Rectal smooth muscle tissue (tissue), 1 donor: ENCODE measurements at regions not wholly inside any gene's neighbourhood (a gene's known extent, or its start where the extent isn't known, plus 50 kb on each side); places are given as distances from the start of the nearest gene placed in this dataset.

Experiments used
- H3K27ac ChIP-seq: one replicate; pipeline ENCODE4 v1.7.0; 2013; ENCODE audit warnings: low read depth, low read length, inconsistent platforms
- H3K27me3 ChIP-seq: one replicate; pipeline ENCODE4 v1.7.0; 2013; ENCODE audit warnings: low read length; ENCODE audit not compliant: control insufficient read depth, insufficient read depth
- H3K36me3 ChIP-seq: one replicate; pipeline ENCODE4 v1.7.0; 2013; ENCODE audit warnings: low read length; ENCODE audit not compliant: control insufficient read depth, insufficient read depth
- H3K4me1 ChIP-seq: one replicate; pipeline ENCODE4 v1.7.0; 2013; ENCODE audit warnings: low read length; ENCODE audit not compliant: control insufficient read depth, insufficient read depth
- H3K4me3 ChIP-seq: one replicate; pipeline ENCODE4 v1.7.0; 2013; ENCODE audit warnings: low read length
- H3K9ac ChIP-seq: one replicate; pipeline ENCODE4 v1.7.0; 2013; ENCODE audit warnings: low read length

- H3K4me1 ChIP-seq, result no peaks in the 10 kb centered on the region
- H3K27me3 ChIP-seq, result no peaks in the 10 kb centered on the region
- H3K36me3 ChIP-seq, result no peaks in the 10 kb centered on the region
- H3K27ac ChIP-seq, result no peak overlapping the region
- H3K9ac ChIP-seq, result no peak overlapping the region
- no peak overlapping the region for H3K4me3 ChIP-seq
Measured at GRCh38 chr1:70856201-70856600, 191.4 kb downstream of the PTGER3 start.

GRCh38 chr1:70863239-70863638, 184.4 kb downstream of the PTGER3 start:
- H3K9ac ChIP-seq, result no peak overlapping the region
- no peaks in the 10 kb centered on the region for H3K4me1 ChIP-seq
- H3K27ac ChIP-seq, result no peak overlapping the region
- no peak overlapping the region for H3K4me3 ChIP-seq
- no peaks in the 10 kb centered on the region for H3K36me3 ChIP-seq
- H3K27me3 ChIP-seq, result no peaks in the 10 kb centered on the region

GRCh38 chr1:70864302-70864701, 183.3 kb downstream of the PTGER3 start:
- no peaks in the 10 kb centered on the region for H3K27me3 ChIP-seq
- H3K27ac ChIP-seq, result no peak overlapping the region
- H3K36me3 ChIP-seq, result no peaks in the 10 kb centered on the region
- no peak overlapping the region for H3K4me3 ChIP-seq
- no peaks in the 10 kb centered on the region for H3K4me1 ChIP-seq
- no peak overlapping the region for H3K9ac ChIP-seq

GRCh38 chr1:70866542-70867264, 180.9 kb downstream of the PTGER3 start:
- Histone ChIP-seq H3K27ac (no peak overlapping the region), H3K36me3 (no peaks in the 10 kb centered on the region), H3K27me3 (no peaks in the 10 kb centered on the region), H3K9ac (no peak overlapping the region), H3K4me1 (no peaks in the 10 kb centered on the region), H3K4me3 (no peak overlapping the region)

- no peaks in the 10 kb centered on the region for H3K27me3 ChIP-seq
Measured at GRCh38 chr1:70871790-70872189, 175.8 kb downstream of the PTGER3 start.

GRCh38 chr1:70874063-70874462, 173.6 kb downstream of the PTGER3 start:
- no peaks in the 10 kb centered on the region for H3K4me1 ChIP-seq
- H3K36me3 ChIP-seq, result no peaks in the 10 kb centered on the region
- H3K27ac ChIP-seq, result no peak overlapping the region
- H3K27me3 ChIP-seq, result no peaks in the 10 kb centered on the region
- no peak overlapping the region for H3K9ac ChIP-seq
- H3K4me3 ChIP-seq, result no peak overlapping the region

More at GRCh38 chr1:70871790-70872189, 175.8 kb downstream of the PTGER3 start:
- no peaks in the 10 kb centered on the region for H3K4me1 ChIP-seq
- H3K27ac ChIP-seq, result no peak overlapping the region
- H3K9ac ChIP-seq, result no peak overlapping the region
- H3K36me3 ChIP-seq, result no peaks in the 10 kb centered on the region
- H3K4me3 ChIP-seq, result no peak overlapping the region

- Histone ChIP-seq H3K9ac (no peak overlapping the region), H3K27me3 (no peaks in the 10 kb centered on the region), H3K4me3 (no peak overlapping the region), H3K4me1 (no peaks in the 10 kb centered on the region), H3K27ac (no peak overlapping the region), H3K36me3 (no peaks in the 10 kb centered on the region)
Measured at GRCh38 chr1:70874818-70875217, 172.8 kb downstream of the PTGER3 start.

- Histone ChIP-seq H3K36me3 (no peaks in the 10 kb centered on the region), H3K9ac (no peak overlapping the region), H3K4me3 (no peak overlapping the region), H3K27ac (no peak overlapping the region), H3K4me1 (no peaks in the 10 kb centered on the region), H3K27me3 (no peaks in the 10 kb centered on the region)
Measured at GRCh38 chr1:70877343-70877742, 170.3 kb downstream of the PTGER3 start.

- no peak overlapping the region for H3K9ac ChIP-seq
- no peak overlapping the region for H3K27ac ChIP-seq
- no peaks in the 10 kb centered on the region for H3K36me3 ChIP-seq
- no peaks in the 10 kb centered on the region for H3K4me1 ChIP-seq
- H3K27me3 ChIP-seq, result no peaks in the 10 kb centered on the region
- no peak overlapping the region for H3K4me3 ChIP-seq
Measured at GRCh38 chr1:70887936-70888335, 159.7 kb downstream of the PTGER3 start.

- Histone ChIP-seq H3K4me1 (no peaks in the 10 kb centered on the region), H3K27me3 (no peaks in the 10 kb centered on the region), H3K27ac (no peak overlapping the region), H3K4me3 (no peak overlapping the region), H3K9ac (no peak overlapping the region), H3K36me3 (no peaks in the 10 kb centered on the region)
Measured at GRCh38 chr1:70888722-70889121, 158.9 kb downstream of the PTGER3 start.

GRCh38 chr1:70890408-70890807, 157.2 kb downstream of the PTGER3 start:
- Histone ChIP-seq H3K4me1 (no peaks in the 10 kb centered on the region), H3K36me3 (no peaks in the 10 kb centered on the region), H3K27ac (no peak overlapping the region), H3K4me3 (no peak overlapping the region), H3K27me3 (no peaks in the 10 kb centered on the region), H3K9ac (no peak overlapping the region)

- H3K27ac ChIP-seq, result no peak overlapping the region
Measured at GRCh38 chr1:70891051-70891843, 156.4 kb downstream of the PTGER3 start.

GRCh38 chr1:70892140-70892539, 155.5 kb downstream of the PTGER3 start:
- H3K4me1 ChIP-seq, result no peaks in the 10 kb centered on the region
- H3K27me3 ChIP-seq, result no peaks in the 10 kb centered on the region
- no peaks in the 10 kb centered on the region for H3K36me3 ChIP-seq
- no peak overlapping the region for H3K27ac ChIP-seq
- no peak overlapping the region for H3K9ac ChIP-seq
- H3K4me3 ChIP-seq, result no peak overlapping the region

More at GRCh38 chr1:70891051-70891843, 156.4 kb downstream of the PTGER3 start:
- Histone ChIP-seq H3K27me3 (no peaks in the 10 kb centered on the region), H3K36me3 (no peaks in the 10 kb centered on the region), H3K4me1 (no peaks in the 10 kb centered on the region), H3K9ac (no peak overlapping the region), H3K4me3 (no peak overlapping the region)
